T-helper 1 cell treated with Interleukin-12 subunit alpha and Interleukin-12 subunit beta and Interleukin-4 antibody, amounts not matched to agents 30 ng/mL and 1 ng/mL, for 36 hours (primary cell): ENCODE measurements at regions not wholly inside any gene's neighbourhood (a gene's known extent, or its start where the extent isn't known, plus 50 kb on each side); places are given as distances from the start of the nearest gene placed in this dataset.

Source experiments
- intact Hi-C: fragments of 100-400 bp; cut with micrococcal nuclease; formaldehyde crosslinking; loops from one replicate; pipeline ENCODE4 v1.15.1; 2024

GRCh38 chr1:14182856-14183255, 415.6 kb upstream of the KAZN start:
- intact Hi-C loops: no loop called here

- intact Hi-C loops: no loop called here
Measured at GRCh38 chr1:14183329-14183728, 415.2 kb upstream of the KAZN start.

GRCh38 chr1:14184454-14184853, 414.0 kb upstream of the KAZN start:
- intact Hi-C loops: no loop called here

- intact Hi-C loops: no loop called here
Measured at GRCh38 chr1:14189381-14189780, 409.1 kb upstream of the KAZN start.

DNA sequence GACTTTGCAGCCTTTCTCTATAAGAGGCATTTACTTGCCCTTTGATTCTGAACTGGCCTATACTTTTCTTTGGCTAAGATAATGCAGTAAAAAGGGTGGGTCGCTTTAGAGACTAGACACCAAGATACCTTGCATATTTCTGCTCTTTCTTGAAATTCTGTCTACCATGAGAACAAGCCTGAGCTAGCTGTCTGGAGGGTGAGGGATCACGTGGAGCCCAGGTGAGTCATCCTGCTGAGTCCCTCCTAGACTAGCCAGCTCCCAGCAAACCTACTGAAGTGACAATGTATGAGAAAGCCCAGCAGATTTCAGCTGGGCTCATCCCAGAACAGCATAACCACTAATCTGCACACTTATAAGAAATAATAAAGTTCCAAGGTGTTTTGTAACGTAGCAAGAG, 408.0 kb upstream of the KAZN start:
- intact Hi-C loops: no loop called here

DNA sequence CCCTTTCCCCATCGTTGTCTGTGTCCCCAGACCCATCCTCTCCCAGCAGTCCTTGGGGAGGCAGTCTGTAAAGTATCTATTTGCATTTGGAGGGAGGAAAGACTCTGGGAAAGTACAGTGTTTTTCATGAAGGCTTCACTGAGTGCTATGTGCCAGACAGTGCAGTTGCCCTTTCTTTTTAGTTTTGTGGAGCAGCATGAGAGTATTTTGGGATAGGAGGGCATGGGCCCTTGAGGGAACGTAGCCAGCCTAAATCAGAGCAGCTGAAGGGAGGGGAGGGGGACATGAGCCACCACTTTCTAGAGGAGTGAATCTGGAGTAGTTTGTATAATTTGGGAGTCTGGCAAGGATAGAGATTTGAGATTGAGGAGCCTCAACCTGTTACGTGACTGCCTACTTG, 404.0 kb upstream of the KAZN start:
- intact Hi-C loops: no loop called here

- intact Hi-C loops: no loop called here
Measured at GRCh38 chr1:14205066-14205465, 393.4 kb upstream of the KAZN start.

DNA sequence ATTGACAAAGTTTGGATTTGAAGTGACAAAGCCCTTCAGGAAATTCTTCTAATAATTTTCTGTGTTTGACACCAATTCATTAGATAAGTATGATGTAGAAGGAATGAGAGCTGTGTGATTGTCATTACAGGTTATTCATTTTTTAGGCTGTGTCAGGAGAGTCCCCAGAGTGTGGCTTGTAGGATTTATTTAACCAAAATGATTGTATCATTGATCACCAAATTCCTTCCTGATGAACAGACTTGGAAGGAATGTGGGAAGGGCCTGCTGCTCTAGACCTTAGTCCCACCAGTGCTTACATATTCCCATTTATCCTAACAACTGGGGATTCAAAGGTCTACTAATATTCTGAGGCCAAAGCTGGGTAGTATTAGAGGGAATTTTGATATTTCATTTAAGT, 383.3 kb upstream of the KAZN start:
- intact Hi-C loops: no loop called here

GRCh38 chr1:14217384-14217783, 381.1 kb upstream of the KAZN start:
- intact Hi-C loops: no loop called here

GRCh38 chr1:14220324-14220723, 378.2 kb upstream of the KAZN start:
- intact Hi-C loops: no loop called here

- intact Hi-C loops: no loop called here
Measured at GRCh38 chr1:14220811-14221210, 377.7 kb upstream of the KAZN start.

- intact Hi-C loops: no loop called here
Measured at GRCh38 chr1:14222086-14222485, 376.4 kb upstream of the KAZN start.

- intact Hi-C loops: no loop called here
Measured at GRCh38 chr1:14228677-14229076, 369.8 kb upstream of the KAZN start.

GRCh38 chr1:14233510-14233909, 365.0 kb upstream of the KAZN start:
- intact Hi-C loops: no loop called here

GRCh38 chr1:14236097-14236496, 362.4 kb upstream of the KAZN start:
- intact Hi-C loops: no loop called here

DNA sequence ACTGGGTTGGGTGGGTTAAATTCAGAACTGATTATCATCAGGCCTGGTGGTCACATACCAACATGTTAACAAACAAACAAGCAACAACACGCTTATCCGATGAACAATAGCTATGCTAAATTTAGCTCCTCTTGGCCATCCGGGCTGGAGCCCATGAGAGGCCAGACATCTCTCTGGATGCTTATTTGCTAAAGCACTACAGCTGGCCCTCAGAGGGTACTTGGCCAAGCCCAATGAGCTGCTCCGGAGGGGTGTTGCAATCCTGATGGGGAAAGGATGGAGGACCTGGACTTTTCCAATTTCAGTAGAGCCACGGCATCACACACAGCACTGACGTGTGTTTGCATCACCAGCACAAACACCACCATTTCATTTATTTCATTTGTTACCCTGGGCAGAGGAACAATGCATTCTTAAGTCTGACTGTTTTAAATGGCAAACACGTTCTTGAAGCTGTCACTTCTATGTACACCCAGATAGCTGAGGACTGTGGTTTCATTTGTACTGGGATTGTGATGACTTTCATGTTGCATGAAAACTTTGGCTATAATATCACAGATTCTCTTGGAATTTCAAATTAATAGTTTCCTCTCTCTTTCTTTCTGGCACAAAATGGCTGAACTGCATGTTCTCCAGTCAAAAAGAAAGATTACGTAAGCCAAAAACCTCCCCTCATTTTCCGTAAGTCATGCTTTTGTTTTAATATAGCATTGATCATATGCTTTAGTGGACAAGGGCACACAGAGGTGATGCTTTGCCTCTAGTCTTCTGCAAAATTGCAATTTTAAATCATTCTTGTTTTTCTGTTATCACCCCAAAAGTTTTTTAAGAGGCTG, 359.8 kb upstream of the KAZN start:
- intact Hi-C loops: no loop called here

DNA sequence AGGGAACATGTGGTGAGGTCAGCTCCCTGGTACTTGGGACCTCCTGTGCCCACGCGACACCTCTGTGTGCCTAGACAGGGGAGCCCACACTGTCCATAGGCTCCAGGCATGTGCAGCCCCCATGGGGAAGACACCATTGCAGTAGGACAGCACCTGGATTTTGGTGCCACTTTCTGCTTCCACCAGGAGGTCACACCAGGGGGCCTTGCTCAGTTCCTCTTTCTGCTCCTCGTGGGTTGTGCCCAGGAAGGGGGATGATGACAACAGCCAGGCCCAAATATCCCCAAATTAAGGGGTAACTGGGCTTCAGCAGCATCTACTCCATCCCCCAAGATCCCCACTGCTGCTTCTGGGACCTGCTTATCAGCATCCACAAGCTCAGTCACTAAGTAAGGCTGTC, 358.2 kb upstream of the KAZN start:
- intact Hi-C loops: no loop called here

- intact Hi-C loops: no loop called here
Measured at GRCh38 chr1:14242123-14242522, 356.4 kb upstream of the KAZN start.

DNA sequence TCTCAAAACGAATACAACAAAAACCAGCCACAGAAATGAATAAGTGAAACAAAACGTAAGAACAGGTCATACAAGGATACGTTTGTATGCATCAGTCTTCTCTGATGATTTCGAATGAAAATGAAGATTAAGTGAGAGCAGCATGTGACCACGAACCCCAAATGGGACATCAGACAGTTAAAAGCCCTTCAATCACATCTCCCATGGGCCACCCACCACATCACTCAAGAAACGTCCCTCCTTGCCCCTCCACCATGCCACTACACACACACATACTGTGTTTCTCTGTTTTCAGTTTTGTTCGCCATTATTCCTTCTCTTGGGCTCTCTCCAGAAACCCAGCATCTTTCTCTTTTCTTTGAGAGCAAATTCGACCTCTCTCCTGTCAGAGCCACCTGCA, 355.6 kb upstream of the KAZN start:
- intact Hi-C loops: no loop called here

DNA sequence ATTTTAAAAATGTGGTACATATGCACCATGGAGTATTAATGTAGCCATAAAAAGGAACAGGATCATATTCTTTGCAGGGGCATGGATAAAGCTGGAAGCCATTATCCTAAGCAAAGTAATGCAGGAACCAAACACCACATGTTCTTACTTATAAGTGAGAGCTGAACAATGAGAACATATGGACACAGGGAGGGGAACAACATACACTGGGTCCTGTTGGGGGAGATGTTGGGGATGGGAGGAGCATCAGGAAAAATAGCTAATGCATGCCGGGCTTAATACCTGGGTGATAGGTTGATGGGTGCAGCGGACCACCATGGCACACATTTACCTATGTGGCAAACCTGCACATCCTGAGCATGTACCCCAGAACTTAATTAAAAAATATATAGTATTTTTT, 352.5 kb upstream of the KAZN start:
- intact Hi-C loops: no loop called here

DNA sequence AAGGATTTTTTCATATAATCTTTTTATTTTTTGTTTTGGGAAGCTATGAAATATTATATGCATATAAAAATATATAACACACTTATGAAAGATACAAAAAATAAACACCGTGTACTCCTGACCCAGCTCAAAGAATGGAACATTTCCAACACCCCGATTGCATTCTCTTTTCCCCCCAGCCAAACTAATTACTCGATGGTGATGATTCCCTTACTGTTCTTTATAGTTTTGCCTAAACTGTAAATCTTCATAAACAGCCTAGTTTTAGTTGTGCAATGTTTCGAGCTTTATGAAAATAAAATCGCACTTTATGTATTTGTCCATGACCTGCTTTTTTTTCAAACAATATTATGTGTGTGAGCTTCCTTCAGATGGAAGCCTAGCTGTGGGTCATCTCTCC, 352.0 kb upstream of the KAZN start:
- intact Hi-C loops: no loop called here

GRCh38 chr1:14247666-14248065, 350.8 kb upstream of the KAZN start:
- intact Hi-C loops: no loop called here

GRCh38 chr1:14251871-14252270, 346.6 kb upstream of the KAZN start:
- intact Hi-C loops: no loop called here

- intact Hi-C loops: no loop called here
Measured at GRCh38 chr1:14253676-14254075, 344.8 kb upstream of the KAZN start.
